DND-41 (cell line): ENCODE measurements at regions not wholly inside any gene's neighbourhood (a gene's known extent, or its start where the extent isn't known, plus 50 kb on each side); places are given as distances from the start of the nearest gene placed in this dataset.

Experiments used
- EZH2 ChIP-seq: IDR thresholded peaks from 3 replicates; pipeline ENCODE4 v1.6.1; 2012; ENCODE audit warnings: borderline replicate concordance, low read depth, mild to moderate bottlenecking, moderate library complexity, low read length, inconsistent platforms; ENCODE audit not compliant: severe bottlenecking
- TF ChIP-seq, protein P1 (sequence below): IDR thresholded peaks from 2 replicates; pipeline ENCODE4 v1.5.1; 2012; ENCODE audit warnings: borderline replicate concordance, low read length, moderate library complexity, mild to moderate bottlenecking; ENCODE audit not compliant: poor library complexity, severe bottlenecking; ENCODE audit errors: extremely low read depth

DNA sequence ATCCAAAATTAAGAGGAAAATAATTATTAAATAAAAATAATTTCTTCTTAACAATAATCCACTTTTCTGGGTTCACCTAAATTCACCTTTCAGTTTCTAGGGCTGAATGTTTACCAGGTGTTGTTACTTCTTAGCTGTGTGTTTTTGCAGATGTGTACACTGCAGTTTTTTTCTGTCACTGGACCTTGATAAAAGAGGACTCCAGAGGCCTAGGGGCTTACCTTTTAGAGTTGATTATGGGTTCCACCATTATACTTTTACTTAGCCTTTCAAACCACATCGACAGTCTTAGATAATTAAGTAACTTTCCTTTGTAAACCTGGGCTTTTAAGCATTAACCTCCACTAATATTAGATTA lies 766.5 kb downstream of the BCKDHB start:
- no peak for TF ChIP-seq EZH2
- TF ChIP-seq, protein P1, sequence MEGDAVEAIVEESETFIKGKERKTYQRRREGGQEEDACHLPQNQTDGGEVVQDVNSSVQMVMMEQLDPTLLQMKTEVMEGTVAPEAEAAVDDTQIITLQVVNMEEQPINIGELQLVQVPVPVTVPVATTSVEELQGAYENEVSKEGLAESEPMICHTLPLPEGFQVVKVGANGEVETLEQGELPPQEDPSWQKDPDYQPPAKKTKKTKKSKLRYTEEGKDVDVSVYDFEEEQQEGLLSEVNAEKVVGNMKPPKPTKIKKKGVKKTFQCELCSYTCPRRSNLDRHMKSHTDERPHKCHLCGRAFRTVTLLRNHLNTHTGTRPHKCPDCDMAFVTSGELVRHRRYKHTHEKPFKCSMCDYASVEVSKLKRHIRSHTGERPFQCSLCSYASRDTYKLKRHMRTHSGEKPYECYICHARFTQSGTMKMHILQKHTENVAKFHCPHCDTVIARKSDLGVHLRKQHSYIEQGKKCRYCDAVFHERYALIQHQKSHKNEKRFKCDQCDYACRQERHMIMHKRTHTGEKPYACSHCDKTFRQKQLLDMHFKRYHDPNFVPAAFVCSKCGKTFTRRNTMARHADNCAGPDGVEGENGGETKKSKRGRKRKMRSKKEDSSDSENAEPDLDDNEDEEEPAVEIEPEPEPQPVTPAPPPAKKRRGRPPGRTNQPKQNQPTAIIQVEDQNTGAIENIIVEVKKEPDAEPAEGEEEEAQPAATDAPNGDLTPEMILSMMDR, result no peak
